Calu3 (cell line): ENCODE measurements at regions not wholly inside any gene's neighbourhood (a gene's known extent, or its start where the extent isn't known, plus 50 kb on each side); places are given as distances from the start of the nearest gene placed in this dataset.

Experiments used
- BruUV-seq: library from RNA; stranded (reverse); fragments of 400-500 nt; replicated peaks from 2 replicates; lab custom pipeline; 2021; lab: Mats Ljungman, UMichigan
- CTCF ChIA-PET: fragments of 300-600 bp; sonication (Branson Sonifier 250); formaldehyde crosslinking; loops from one replicate; lab custom pipeline; 2022; ENCODE audit warnings: antibody characterized with exemption; lab: Charles Lee
- DNase-seq: peaks from one replicate; pipeline ENCODE4 v3.0.0; 2022
- H3K27ac Mint-ChIP-seq: one replicate; pipeline ENCODE4 v1.8.0; 2022; ENCODE audit warnings: mixed read lengths; ENCODE audit not compliant: unreplicated experiment
- H3K27me3 Mint-ChIP-seq: one replicate; pipeline ENCODE4 v1.8.0; 2022; ENCODE audit warnings: mixed read lengths; ENCODE audit not compliant: unreplicated experiment
- H3K36me3 Mint-ChIP-seq: one replicate; pipeline ENCODE4 v1.8.0; 2022; ENCODE audit warnings: mild to moderate bottlenecking, moderate library complexity, mixed read lengths; ENCODE audit not compliant: insufficient read depth, unreplicated experiment
- H3K4me1 Mint-ChIP-seq: one replicate; pipeline ENCODE4 v1.8.0; 2022; ENCODE audit warnings: mild to moderate bottlenecking, low read depth, mixed read lengths; ENCODE audit not compliant: unreplicated experiment
- H3K4me3 Mint-ChIP-seq: one replicate; pipeline ENCODE4 v1.8.0; 2022; ENCODE audit warnings: mild to moderate bottlenecking, low read depth, moderate library complexity, mixed read lengths; ENCODE audit not compliant: unreplicated experiment
- H3K9me3 Mint-ChIP-seq: one replicate; pipeline ENCODE4 v1.8.0; 2022; ENCODE audit warnings: low read depth, mixed read lengths; ENCODE audit not compliant: unreplicated experiment
- intact Hi-C: fragments of 100-400 bp; cut with micrococcal nuclease; formaldehyde crosslinking; loops from one replicate; pipeline ENCODE4 v1.10.0; 2022; ENCODE audit not compliant: unreplicated experiment
- TF ChIP-seq, protein P1 (sequence below): fragments of 200-600 bp; IDR thresholded peaks from one replicate; pipeline ENCODE4 v1.8.0; 2022; ENCODE audit warnings: antibody characterized with exemption; ENCODE audit not compliant: unreplicated experiment

DNA sequence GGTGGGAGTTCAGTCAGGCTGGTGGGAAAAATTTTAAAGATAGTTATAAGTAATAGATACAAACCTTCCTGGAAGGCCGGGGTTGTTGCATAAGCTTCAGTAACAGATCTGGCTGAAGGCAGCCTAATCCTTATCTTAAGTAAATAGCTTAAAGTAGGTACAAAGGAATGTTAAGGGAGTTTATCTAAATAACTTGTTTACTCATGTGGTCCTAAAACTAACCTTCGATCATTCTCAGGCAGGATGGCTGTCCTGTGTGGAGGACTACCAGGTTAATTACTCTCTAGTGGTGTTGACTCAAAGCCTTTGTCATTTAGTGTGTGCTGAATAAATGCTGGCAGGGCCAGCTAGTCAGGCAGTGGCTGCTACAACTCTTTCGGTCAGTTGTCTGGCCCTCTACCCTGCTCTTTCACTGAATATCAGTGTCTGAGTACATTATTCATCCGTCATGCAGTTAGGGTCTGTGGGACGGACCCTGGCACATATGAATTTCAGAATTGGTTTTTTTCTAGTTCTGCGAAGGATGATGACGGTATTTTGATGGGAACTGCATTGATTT is 131.6 kb upstream of the TAB2 start:
- no TSS peak for BruUV-seq
- TF ChIP-seq, protein P1, sequence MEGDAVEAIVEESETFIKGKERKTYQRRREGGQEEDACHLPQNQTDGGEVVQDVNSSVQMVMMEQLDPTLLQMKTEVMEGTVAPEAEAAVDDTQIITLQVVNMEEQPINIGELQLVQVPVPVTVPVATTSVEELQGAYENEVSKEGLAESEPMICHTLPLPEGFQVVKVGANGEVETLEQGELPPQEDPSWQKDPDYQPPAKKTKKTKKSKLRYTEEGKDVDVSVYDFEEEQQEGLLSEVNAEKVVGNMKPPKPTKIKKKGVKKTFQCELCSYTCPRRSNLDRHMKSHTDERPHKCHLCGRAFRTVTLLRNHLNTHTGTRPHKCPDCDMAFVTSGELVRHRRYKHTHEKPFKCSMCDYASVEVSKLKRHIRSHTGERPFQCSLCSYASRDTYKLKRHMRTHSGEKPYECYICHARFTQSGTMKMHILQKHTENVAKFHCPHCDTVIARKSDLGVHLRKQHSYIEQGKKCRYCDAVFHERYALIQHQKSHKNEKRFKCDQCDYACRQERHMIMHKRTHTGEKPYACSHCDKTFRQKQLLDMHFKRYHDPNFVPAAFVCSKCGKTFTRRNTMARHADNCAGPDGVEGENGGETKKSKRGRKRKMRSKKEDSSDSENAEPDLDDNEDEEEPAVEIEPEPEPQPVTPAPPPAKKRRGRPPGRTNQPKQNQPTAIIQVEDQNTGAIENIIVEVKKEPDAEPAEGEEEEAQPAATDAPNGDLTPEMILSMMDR: no peak
- Mint-ChIP-seq H3K27me3 (no peaks in the 10 kb centered on the region), H3K4me3 (no peak overlapping the region), H3K4me1 (no peaks in the 10 kb centered on the region), H3K27ac (no peak overlapping the region), H3K36me3 (no peaks in the 10 kb centered on the region), H3K9me3 (peaks cover 5% of the 10 kb centered on the region)
- DNase-seq: no peak
- CTCF ChIA-PET: no interaction called here
- intact Hi-C loops: no loop called here

DNA sequence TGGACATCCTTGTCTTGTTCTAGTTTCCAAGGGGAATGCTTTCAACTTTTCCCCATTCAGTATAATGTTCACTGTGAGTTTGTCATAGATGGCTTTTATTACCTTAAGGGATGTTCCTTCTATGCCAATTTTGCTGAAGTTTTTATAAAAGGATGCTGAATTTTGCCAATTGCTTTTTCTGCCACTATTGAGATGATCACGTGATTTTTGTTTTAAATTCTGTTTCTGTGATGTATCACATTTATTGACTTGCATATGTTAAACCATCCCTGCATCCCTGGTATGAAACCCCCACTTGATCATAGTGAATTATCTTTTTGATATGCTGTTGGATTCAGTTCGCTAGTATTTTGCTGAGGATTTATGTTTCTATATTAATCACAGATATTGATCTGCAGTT is 130.6 kb upstream of the TAB2 start:
- H3K9me3 Mint-ChIP-seq: peaks cover 5% of the 10 kb centered on the region
- intact Hi-C loops: no loop called here
- no peaks in the 10 kb centered on the region for H3K27me3 Mint-ChIP-seq
- no TSS peak for BruUV-seq
- TF ChIP-seq, protein P1: no peak
- no peaks in the 10 kb centered on the region for H3K4me1 Mint-ChIP-seq
- H3K27ac Mint-ChIP-seq: no peak overlapping the region
- CTCF ChIA-PET: no interaction called here
- no peaks in the 10 kb centered on the region for H3K36me3 Mint-ChIP-seq
- no peak overlapping the region for H3K4me3 Mint-ChIP-seq
- no peak for DNase-seq

DNA sequence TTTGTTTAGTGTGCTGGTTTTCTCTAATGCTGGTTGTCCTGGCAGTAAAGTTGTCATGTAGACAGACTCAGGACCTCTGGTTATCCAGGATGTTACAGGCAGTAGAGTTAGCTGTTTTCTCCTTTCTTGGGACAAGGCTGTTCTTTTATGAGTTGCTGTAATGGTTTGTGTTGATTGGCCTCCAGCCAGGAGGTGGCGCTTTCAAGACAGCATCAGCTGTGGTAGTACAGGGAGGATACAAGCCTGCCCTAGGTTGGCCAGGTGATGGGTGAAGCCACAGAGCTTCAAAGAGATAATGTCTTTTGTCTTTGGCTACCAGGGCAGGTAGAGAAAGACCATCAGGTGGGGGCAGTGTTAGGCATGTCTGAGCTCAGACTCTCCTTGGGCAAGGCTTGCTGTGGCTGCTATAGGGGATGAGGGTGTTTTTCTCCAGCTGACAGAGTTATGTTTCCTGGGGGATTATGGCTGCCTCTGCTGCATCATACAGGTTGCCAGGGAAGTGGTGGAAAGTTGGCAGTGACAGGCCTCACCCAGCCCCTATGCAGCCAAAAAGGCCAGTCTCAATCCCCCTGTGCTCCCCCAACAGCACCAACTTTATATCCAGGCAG is 127.2 kb upstream of the TAB2 start:
- H3K4me1 Mint-ChIP-seq: no peaks in the 10 kb centered on the region
- peak; percentile 36 for DNase-seq
- H3K4me3 Mint-ChIP-seq: no peak overlapping the region
- TF ChIP-seq, protein P1: no peak
- H3K36me3 Mint-ChIP-seq: no peaks in the 10 kb centered on the region
- intact Hi-C loops: loop anchor here (10.0 kb wide), 1 partner anchor 244 kb away; no protein-coding TSS in a partner anchor
- H3K27me3 Mint-ChIP-seq: no peaks in the 10 kb centered on the region
- H3K27ac Mint-ChIP-seq: no peak overlapping the region
- peaks cover under 1% of the 10 kb centered on the region for H3K9me3 Mint-ChIP-seq
- BruUV-seq: no TSS peak
- CTCF ChIA-PET: no interaction called here

DNA sequence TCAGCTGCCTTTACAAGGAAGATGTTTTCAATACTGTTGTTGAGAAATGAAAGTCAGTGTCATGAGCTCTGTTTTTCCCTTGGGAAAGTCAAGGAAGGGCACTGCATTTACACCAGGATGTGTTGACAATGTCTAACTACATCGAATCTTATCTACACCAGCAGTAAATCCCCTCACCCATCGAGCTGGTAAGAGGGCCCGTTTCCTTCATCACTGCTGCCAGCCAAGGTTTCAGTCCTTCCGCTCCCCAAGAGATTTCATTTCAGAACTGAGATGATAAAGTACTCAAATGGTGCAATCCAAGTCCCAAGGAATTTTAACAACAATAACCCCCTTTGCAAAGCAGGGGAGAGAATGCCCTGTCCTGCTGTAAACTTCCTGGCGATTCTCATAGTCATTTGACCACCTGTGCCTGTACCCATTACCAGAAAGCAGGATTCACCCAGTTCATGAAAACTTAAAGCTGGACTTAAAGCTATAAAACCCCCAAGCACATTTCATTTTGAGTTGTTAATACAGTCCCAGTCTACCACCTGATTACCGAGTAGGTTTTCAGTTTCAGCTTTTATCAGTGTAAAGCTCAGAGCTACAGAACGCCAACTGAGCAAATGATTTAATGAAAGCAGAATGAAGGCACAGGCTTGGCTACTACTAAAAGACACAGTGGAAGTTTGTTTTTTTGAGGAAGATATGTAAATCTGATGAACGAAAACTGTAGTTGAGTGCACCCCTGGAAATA is 122.5 kb upstream of the TAB2 start:
- Mint-ChIP-seq H3K4me1 (no peaks in the 10 kb centered on the region), H3K36me3 (no peaks in the 10 kb centered on the region), H3K4me3 (no peak overlapping the region), H3K9me3 (peaks cover 2% of the 10 kb centered on the region), H3K27me3 (no peaks in the 10 kb centered on the region), H3K27ac (no peak overlapping the region)
- TF ChIP-seq, protein P1: no peak
- DNase-seq: no peak
- CTCF ChIA-PET: no interaction called here
- intact Hi-C loops: loop anchor here (10.0 kb wide), 1 partner anchor 240 kb away; no protein-coding TSS in a partner anchor
- BruUV-seq: no TSS peak
